ENCODE measurements at regions not wholly inside any gene's neighbourhood (a gene's known extent, or its start where the extent isn't known, plus 50 kb on each side); places are given as distances from the start of the nearest gene placed in this dataset.
A peak's percentile ranks its signal among the peaks of the same experiment; 100 is the strongest.
"Not testable (repeated sequence)": the region's sequence is repeated elsewhere in the genome, so short reads cannot be mapped to it uniquely, and the experiment has no call there.

DNA sequence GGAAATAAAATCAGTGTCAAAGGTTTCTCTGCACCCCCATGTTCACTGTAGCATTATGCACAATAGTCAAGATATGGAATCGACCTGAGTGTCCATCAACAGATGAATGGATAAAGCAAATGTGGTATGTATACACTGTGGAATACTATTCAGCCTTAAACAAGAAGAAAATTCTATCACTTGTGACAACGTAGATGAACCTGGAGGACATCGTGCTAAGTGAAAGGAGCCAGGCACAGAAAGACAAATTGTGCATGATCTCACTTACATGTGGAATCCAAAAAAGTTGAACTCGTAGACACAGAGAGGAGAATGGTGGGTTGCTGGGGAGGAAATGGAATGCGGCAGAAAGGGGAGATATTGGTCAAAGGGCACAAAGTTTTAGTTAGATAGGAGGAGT, 136.3 kb upstream of the ESR1 start:
- DNase-seq: no peak

- DNase-seq: no peak
Measured at GRCh38 chr6:151674578-151674977, 132.9 kb upstream of the ESR1 start.

DNA sequence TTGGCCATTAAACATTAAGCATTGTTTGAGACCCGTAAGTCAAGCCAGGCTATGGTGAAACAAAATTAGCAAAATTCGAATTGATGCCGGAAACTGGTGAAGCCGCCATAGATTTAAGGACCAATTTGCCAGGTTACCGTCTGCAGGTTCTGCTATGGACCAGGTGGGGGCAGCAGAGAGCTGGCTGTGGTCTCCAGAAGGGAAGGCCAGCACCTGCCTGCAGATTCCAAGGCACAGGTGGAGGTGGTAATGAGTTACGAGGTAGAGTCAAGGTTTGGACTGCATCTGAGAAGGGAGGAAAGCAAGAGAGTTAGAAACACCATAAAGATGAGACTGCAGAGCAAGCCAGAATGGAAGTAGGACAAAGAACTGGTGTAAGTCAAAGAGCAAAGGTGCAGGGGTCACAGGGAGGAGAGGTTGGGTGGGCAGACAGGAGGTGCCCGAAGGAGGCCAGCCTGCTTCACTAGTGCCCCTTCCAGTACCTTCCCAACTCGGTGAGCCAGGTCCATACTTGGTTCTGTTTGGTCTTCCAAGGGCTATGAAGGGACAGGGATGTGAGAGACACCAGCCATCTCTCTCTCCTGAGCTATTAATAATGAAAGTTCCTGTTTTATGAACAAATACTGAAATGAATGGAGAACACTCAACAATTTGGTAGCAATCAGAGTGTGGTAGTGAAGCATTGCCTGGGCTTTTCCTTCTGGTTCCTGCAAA, 131.6 kb upstream of the ESR1 start:
- peak; percentile 63 for DNase-seq

DNA sequence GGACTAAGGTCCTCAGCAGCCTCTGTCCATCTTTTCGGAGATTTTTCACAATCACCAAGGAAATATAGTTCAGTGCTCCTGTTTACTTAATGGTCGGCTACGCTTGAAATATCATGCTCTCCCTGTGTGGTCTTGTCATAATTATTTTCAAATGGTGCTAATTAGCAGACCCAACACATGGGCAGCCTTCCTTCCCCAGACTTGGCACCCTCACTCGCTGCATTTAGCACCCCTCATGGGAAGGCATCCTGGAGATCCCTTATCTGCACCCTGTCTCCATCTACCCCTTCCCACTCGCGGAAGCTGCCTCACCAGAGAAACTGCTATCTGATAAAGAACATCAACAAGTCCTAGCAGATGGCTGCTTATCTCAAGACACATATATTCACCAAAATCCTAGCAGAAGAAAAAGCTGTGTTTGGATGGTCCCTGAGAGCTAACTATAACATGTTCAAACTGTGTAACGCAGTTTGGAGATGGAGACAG, 131.0 kb upstream of the ESR1 start:
- DNase-seq: no peak

DNA sequence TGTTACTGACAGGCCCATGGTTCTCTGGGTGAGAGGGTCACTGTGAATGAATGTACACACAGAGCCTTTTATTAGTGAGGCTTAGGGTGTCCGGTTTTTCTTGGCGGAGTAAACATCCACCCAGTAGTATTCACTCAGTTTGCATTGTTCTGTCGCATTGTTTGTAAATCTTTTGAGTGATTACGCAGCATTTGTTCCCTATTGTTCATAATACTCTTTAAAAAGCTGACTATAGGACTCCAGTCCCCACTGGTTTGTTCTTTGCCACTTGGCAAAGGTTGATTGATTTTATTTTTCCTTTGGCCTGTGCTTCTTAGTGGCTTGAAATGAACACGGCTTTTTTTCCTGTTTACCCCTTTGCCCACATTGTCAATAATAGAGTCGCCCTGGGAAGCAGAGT, 130.1 kb upstream of the ESR1 start:
- DNase-seq: no peak

- peak; percentile 12 for DNase-seq
Measured at GRCh38 chr6:151679081-151679480, 128.4 kb upstream of the ESR1 start.

- no peak for DNase-seq
Measured at GRCh38 chr6:151679941-151680340, 127.5 kb upstream of the ESR1 start.

- no peak for DNase-seq
Measured at GRCh38 chr6:151680846-151681432, 126.5 kb upstream of the ESR1 start.

DNA sequence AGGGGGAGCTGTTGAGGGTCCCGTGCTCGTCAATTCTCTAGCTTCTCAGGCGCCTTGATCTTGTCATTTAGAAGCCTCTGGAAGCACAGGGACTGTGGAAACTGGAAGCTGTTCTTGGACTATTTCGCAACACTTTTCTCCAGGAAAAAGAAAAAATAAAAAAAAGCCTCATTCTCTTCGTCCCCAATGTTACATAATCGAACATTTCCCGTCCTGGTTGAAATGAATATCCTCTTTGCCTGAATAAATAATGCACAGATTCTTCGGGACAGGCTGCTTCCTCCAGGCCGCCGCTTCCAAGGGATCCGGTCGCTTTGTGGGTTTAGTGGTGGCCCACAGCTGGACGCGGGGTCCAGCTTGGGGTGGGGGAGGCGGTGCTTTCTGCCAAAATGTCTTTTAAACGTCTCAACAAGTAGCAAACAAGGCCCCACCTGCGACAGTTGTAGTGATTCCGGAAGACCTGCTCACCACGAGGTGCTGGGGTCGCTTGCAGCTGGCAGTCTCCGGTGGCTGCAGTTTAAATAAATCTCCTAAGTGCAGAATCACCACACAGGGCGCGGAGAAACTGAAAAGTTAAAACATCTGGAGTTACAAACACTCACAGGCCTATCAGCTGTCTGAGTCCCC, 125.9 kb upstream of the ESR1 start:
- DNase-seq: no peak

DNA sequence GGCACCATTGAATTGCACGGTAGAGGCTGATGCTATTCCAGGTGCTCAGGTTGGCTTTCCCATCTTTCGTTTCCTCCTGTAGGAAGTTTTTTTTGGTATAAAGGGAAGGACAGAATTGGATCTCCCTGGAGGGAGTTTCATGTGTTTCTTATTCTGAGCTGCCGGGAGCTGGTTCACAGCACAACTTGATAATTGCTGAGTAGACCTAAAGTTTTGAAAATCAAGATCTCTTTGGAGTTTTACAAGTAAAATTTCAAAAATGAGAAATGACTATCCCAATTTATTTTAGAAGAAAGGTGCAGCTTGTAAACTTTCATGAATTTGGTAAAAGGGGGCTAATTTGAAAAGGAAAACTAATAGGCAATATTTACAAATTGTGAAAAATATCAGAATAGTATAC, 125.2 kb upstream of the ESR1 start:
- DNase-seq: no peak

GRCh38 chr6:151682922-151683321, 124.6 kb upstream of the ESR1 start:
- DNase-seq: no peak

- DNase-seq: no peak
Measured at GRCh38 chr6:151683381-151683780, 124.1 kb upstream of the ESR1 start.

- DNase-seq: no peak
Measured at GRCh38 chr6:151689499-151690201, 117.8 kb upstream of the ESR1 start.

DNA sequence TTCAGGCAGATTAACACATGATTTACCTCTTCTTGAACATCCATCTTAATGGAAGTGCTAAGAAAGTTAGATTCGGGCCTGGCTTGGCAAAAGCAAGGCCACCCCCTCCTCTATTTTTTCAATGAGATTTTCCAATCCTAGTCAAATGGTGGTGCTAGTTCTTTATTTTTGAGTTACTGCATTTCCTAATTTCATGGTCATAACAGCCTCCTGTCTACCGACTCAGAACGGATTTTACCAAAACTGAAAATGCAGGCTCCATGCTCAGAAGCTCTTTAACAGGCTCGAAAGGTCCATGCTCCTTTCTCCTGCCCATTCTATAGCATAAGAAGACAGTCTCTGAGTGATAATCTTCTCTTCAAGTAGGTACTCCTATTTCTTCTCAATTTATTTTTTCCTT, 117.2 kb upstream of the ESR1 start:
- peak; percentile 74 for DNase-seq

- DNase-seq: peak; percentile 91
Measured at GRCh38 chr6:151690768-151691562, 116.5 kb upstream of the ESR1 start.

DNA sequence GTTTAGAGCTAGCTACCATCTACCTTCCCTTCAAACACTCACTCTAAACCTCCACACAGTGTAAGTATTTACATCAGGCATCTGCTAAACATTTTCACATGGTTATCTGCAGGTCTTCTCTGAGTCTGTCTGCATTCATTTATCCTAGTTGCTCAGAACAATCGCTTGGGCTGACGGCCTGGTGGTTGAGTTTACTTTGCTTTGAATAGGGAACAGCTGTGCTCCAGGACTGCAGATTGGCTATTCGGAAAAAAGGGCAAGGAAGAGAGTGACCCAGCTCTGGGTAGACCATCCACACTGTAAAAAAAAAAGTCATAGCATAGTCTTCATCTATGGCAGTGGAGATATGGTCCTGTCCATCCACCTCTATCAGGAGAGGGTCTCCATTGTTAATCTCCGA, 115.3 kb upstream of the ESR1 start:
- no peak for DNase-seq

DNA sequence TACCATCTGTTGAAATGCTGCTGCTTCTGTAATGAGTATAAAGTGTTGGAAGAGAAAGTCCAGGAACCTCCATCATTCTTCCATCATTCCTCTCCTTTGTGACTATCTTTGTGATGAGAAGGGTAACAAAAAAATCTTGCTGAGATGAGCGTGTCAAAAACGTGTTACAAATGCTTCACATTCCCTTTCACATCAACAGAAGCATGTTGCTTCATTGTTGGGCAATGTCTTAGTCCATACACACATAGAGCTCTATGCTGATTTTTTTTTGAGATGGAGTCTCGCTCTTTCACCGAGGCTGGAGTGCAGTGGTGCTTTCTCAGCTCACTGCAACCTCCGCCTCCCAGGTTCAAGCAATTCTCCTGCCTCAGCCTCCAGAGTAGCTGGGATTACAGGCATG, 114.1 kb upstream of the ESR1 start:
- DNase-seq: no peak

DNA sequence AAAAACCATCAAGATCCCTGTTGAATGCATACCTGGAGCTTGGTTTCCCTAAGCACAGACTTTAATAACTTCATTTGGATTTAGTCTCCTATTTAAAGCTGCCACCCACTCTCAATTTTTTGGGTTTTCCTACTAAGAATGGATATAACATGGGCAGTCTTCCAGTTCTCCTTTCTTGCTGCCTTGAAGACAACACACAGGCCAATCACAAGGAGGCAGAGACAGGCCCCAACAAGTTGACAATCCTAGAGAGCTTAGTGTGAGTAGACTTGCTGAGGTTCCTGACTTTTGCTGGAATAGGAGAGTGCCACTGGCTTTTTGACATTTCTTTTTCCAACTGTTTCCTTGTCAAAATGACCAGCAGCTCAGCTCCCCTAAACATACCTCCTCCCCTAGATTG, 112.3 kb upstream of the ESR1 start:
- DNase-seq: no peak

DNA sequence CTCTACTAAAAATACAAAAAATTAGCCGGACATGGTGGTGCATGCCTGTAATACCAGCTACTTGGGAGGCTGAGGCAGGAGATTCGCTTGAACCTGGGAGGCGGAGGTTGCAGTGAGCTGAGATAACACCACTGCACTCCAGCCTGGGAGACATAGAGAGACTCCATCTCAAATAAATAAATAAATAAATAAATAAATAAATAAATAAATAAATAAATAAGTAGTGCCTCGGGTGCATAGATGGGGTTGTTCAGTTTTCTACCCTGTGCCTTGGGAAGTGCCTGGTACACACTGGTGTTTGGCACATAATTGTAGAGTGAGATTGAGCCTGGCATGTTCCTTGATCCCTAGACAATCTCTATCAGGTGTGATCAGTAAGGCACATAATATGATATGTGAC, 111.2 kb upstream of the ESR1 start:
- not testable (repeated sequence) for DNase-seq

GRCh38 chr6:151698931-151699700, 108.4 kb upstream of the ESR1 start:
- DNase-seq: no peak

- DNase-seq: no peak
Measured at GRCh38 chr6:151699719-151700118, 107.8 kb upstream of the ESR1 start.

Data from activated CD4-positive, alpha-beta T cell treated with anti-CD3 and anti-CD28 coated beads, Interleukin-2, amount 50 U/mL, for 16 hours (primary cell).